CD14-positive monocyte (primary cell): ENCODE measurements at regions not wholly inside any gene's neighbourhood (a gene's known extent, or its start where the extent isn't known, plus 50 kb on each side); places are given as distances from the start of the nearest gene placed in this dataset.
A peak's percentile ranks its signal among the peaks of the same experiment; 100 is the strongest.

ENCODE experiments used
- DNase-seq, 3 donors: peaks; one replicate each; pipeline ENCODE4 v3.0.0-alpha.2; 2011 to 2022
- H2AFZ ChIP-seq: 2 replicates; pipeline ENCODE4 v1.6.0; 2012; ENCODE audit warnings: mild to moderate bottlenecking, low read depth, low read length, inconsistent platforms; ENCODE audit not compliant: insufficient read depth, poor library complexity, severe bottlenecking
- H3K27ac ChIP-seq, 2 donors: 1 replicate in 1 of 2; 2 replicates in 1 of 2; pipeline ENCODE4 v1.5.1; 2012 to 2013; ENCODE audit warnings: low read length in 2 of 2, control low read depth in 1 of 2, inconsistent platforms in 1 of 2, low read depth in 1 of 2, mild to moderate bottlenecking in 1 of 2
- H3K27me3 ChIP-seq, 2 donors: one replicate each; pipeline versions ENCODE4 v1.6.0 to v1.6.1; 2011 to 2013; ENCODE audit warnings: low read length in 2 of 2; ENCODE audit not compliant: control insufficient read depth in 2 of 2, insufficient read depth in 2 of 2
- H3K36me3 ChIP-seq, 2 donors: replicated peaks in 1 of 2; 1 replicate in 1 of 2; 2 replicates in 1 of 2; pipeline versions ENCODE4 v1.5.1 to v1.6.1; 2012 to 2013; ENCODE audit warnings: low read length in 2 of 2, control low read depth in 1 of 2, inconsistent platforms in 1 of 2, mild to moderate bottlenecking in 1 of 2; ENCODE audit not compliant: insufficient read depth in 2 of 2, control insufficient read depth in 1 of 2
- H3K4me1 ChIP-seq, 2 donors: 1 replicate in 1 of 2; 2 replicates in 1 of 2; pipeline versions ENCODE4 v1.5.1 to v1.6.1; 2012 to 2013; ENCODE audit warnings: low read length in 2 of 2, control low read depth in 1 of 2, inconsistent platforms in 1 of 2, mild to moderate bottlenecking in 1 of 2, moderate library complexity in 1 of 2; ENCODE audit not compliant: insufficient read depth in 2 of 2, control insufficient read depth in 1 of 2
- H3K4me2 ChIP-seq: replicated peaks from 2 replicates; pipeline ENCODE3; 2012; ENCODE audit warnings: low read length, moderate library complexity, mild to moderate bottlenecking; ENCODE audit not compliant: poor library complexity, severe bottlenecking; ENCODE audit errors: extremely low read depth
- H3K4me3 ChIP-seq, 3 experiments: fragments of 200-600 bp in 1 of 3; sonication (generic) in 1 of 3; replicated peaks in 1 of 3; 1 replicate in 2 of 3; 2 replicates in 1 of 3; pipeline ENCODE4 v1.5.1; 2011 to 2013; ENCODE audit warnings: low read length in 3 of 3, mild to moderate bottlenecking in 3 of 3, control low read depth in 2 of 3, low read depth in 2 of 3, inconsistent platforms in 1 of 3, moderate library complexity in 1 of 3
- H3K79me2 ChIP-seq: 2 replicates; pipeline ENCODE4 v1.6.0; 2012; ENCODE audit warnings: mild to moderate bottlenecking, control low read depth, inconsistent platforms, low read length, moderate library complexity; ENCODE audit not compliant: insufficient read depth
- H3K9ac ChIP-seq: 2 replicates; pipeline ENCODE4 v1.6.0; 2017; ENCODE audit warnings: low read length, mild to moderate bottlenecking; ENCODE audit not compliant: insufficient read depth, poor library complexity, severe bottlenecking
- H3K9me3 ChIP-seq, 2 donors: replicated peaks in 1 of 2; 1 replicate in 1 of 2; 2 replicates in 1 of 2; pipeline versions ENCODE4 v1.5.1 to v1.6.1; 2012 to 2013; ENCODE audit warnings: low read length in 2 of 2, control low read depth in 1 of 2; ENCODE audit not compliant: control insufficient read depth in 1 of 2, insufficient read depth in 1 of 2
- H4K20me1 ChIP-seq: 2 replicates; pipeline ENCODE4 v1.6.0; 2012; ENCODE audit warnings: mild to moderate bottlenecking, low read length, control low read depth, moderate library complexity; ENCODE audit not compliant: insufficient read depth
- H3K27ac Mint-ChIP-seq, 7 donors: one replicate each; pipeline ENCODE4 v1.8.0; 2020; ENCODE audit warnings: mild to moderate bottlenecking in 7 of 7, mixed read lengths in 7 of 7, moderate library complexity in 6 of 7, inconsistent platforms in 2 of 7
- H3K27me3 Mint-ChIP-seq, 3 donors: one replicate each; pipeline ENCODE4 v1.8.0; 2021 to 2022; ENCODE audit warnings: low read depth in 3 of 3, mild to moderate bottlenecking in 3 of 3, mixed read lengths in 3 of 3, moderate library complexity in 3 of 3, inconsistent platforms in 1 of 3
- H3K36me3 Mint-ChIP-seq, 2 donors: one replicate each; pipeline ENCODE4 v1.8.0; 2020; ENCODE audit warnings: mixed read lengths in 2 of 2, inconsistent platforms in 1 of 2, mild to moderate bottlenecking in 1 of 2
- H3K4me1 Mint-ChIP-seq: one replicate; pipeline ENCODE4 v1.8.0; 2020; ENCODE audit warnings: mild to moderate bottlenecking, mixed read lengths
- H3K4me3 Mint-ChIP-seq, 2 donors: one replicate each; pipeline ENCODE4 v1.8.0; 2020; ENCODE audit warnings: mild to moderate bottlenecking in 2 of 2, mixed read lengths in 2 of 2, moderate library complexity in 1 of 2
- H3K9me3 Mint-ChIP-seq, 7 donors: one replicate each; pipeline ENCODE4 v1.8.0; 2020 to 2022; ENCODE audit warnings: mixed read lengths in 7 of 7, mild to moderate bottlenecking in 6 of 7, moderate library complexity in 6 of 7, inconsistent platforms in 2 of 7
- CTCF ChIP-seq: fragments of 200-600 bp; IDR thresholded peaks from one replicate; pipeline ENCODE4 v1.8.0; 2022; ENCODE audit warnings: antibody characterized with exemption, mild to moderate bottlenecking
- WGBS: methylation state at CpG from one replicate; pipeline ENCODE4 v1.1.5; 2013; ENCODE audit warnings: missing lambda C conversion rate; ENCODE audit not compliant: insufficient coverage; 5-methylcytosine and 5-hydroxymethylcytosine counted together
- intact Hi-C, 2 donors: fragments of 100-400 bp; cut with micrococcal nuclease; formaldehyde crosslinking; loops; one replicate each; pipeline versions ENCODE4 v1.15.0 to v1.15.1; 2023

DNA sequence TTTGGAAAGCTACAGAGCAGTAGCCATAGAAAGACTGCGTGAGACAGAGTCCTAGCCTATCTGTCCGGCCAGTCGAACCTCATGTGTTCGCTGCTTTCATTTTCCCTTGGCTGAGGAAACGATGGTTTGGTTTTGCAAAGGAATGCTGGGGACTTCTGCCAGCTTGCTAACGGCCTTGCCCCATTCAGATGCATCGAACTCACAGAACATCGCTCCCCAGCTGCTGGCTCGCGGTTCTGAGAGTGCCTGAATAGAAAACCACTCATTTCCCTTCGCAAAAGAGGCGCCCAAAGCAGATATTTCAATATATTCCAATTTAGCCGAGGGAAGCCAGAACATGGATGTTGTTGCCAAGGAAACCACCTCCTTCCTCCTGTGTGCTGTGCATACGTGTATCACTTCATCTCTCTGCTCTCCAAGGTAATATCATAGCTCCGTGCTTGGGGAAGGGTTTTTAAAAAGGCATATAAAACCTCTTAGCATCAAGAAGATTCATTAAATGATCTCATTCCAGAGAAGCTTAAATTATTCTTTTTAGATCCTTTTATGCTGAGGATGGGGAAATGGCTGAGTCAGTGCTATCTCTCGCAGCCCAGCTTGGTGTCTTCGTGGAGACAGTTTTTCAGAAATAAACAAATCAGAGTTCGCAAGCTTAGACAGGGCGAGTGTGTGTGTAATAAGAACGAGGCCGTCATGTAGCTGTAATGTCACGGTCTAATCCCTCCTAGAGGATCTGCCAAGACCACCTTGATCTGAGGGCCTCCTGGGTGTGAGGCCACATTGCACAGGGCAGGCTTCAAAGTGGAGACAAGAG is 215.2 kb downstream of the RPS24 start:
- no peak overlapping the region for H3K4me3 ChIP-seq

GRCh38 chr10:78249690-78250089 is 216.0 kb downstream of the RPS24 start:
- H3K27me3 ChIP-seq: peaks cover 2 to 13% of the 10 kb centered on the region in 2 donors
- Mint-ChIP-seq H3K36me3 (peaks cover 0 to 5% of the 10 kb centered on the region in 2 donors), H3K27ac (peak overlapping the region in 5 of 7 donors; percentile 56 to 67 (median 65)), H3K9me3 (peaks cover 0 to 9% (median 2%) of the 10 kb centered on the region in 7 donors), H3K27me3 (peaks cover 18 to 25% (median 20%) of the 10 kb centered on the region in 3 donors), H3K4me3 (peak overlapping the region in 1 of 2 donors; percentile 51), H3K4me1 (peaks cover 50% of the 10 kb centered on the region)
- no peaks in the 10 kb centered on the region for H4K20me1 ChIP-seq
- H3K4me3 ChIP-seq: peak overlapping the region in 1 of 3 experiments; percentile 27
- WGBS: no CpG with 5 or more reads among the region's 3 CpGs
- no peak overlapping the region for H2AFZ ChIP-seq
- no peaks in the 10 kb centered on the region for H3K9me3 ChIP-seq
- no peaks in the 10 kb centered on the region for H3K79me2 ChIP-seq
- intact Hi-C loops: loop anchor here in 1 of 2 donors (10.0 kb wide), 1 partner anchor 55 kb away; no protein-coding TSS in a partner anchor
- H3K27ac ChIP-seq: no peak overlapping the region
- H3K36me3 ChIP-seq: no peaks in the 10 kb centered on the region
- DNase-seq: no peak
- no peak for TF ChIP-seq CTCF
- peak overlapping the region; percentile 32 for H3K4me2 ChIP-seq
- peaks cover 31 to 38% of the 10 kb centered on the region in 2 donors for H3K4me1 ChIP-seq
- H3K9ac ChIP-seq: no peak overlapping the region

More for the DNA sequence above, 215.2 kb downstream of the RPS24 start:
- no peak overlapping the region for H3K9ac ChIP-seq
- no peaks in the 10 kb centered on the region for H3K36me3 ChIP-seq
- intact Hi-C loops: no loop called here
- peak overlapping the region in 1 of 2 donors; percentile 44 for H3K4me3 Mint-ChIP-seq
- no peak overlapping the region for H3K27ac ChIP-seq
- peaks cover 45% of the 10 kb centered on the region for H3K4me1 Mint-ChIP-seq
- TF ChIP-seq CTCF: no peak
- no peaks in the 10 kb centered on the region for H3K79me2 ChIP-seq
- no peak for DNase-seq
- H4K20me1 ChIP-seq: no peaks in the 10 kb centered on the region
- peak overlapping the region; percentile 14 for H3K4me2 ChIP-seq
- H3K9me3 Mint-ChIP-seq: peaks cover 0 to 13% (median 6%) of the 10 kb centered on the region in 7 donors
- peaks cover 0 to 5% of the 10 kb centered on the region in 2 donors for H3K36me3 Mint-ChIP-seq
- H3K9me3 ChIP-seq: no peaks in the 10 kb centered on the region
- peaks cover 31 to 38% of the 10 kb centered on the region in 2 donors for H3K4me1 ChIP-seq
- 25% methylated on average over 16 of the region's 22 CpGs for WGBS
- H3K27ac Mint-ChIP-seq: peak overlapping the region in 3 of 7 donors; percentile 61 to 67 (median 63)
- no peak overlapping the region for H2AFZ ChIP-seq
- peaks cover 18 to 21% (median 21%) of the 10 kb centered on the region in 3 donors for H3K27me3 Mint-ChIP-seq
- H3K27me3 ChIP-seq: peaks cover 2 to 13% of the 10 kb centered on the region in 2 donors
